Heart right ventricle (tissue), 16 donors: ENCODE measurements at regions not wholly inside any gene's neighbourhood (a gene's known extent, or its start where the extent isn't known, plus 50 kb on each side); places are given as distances from the start of the nearest gene placed in this dataset.

Experiments
- ATAC-seq, 8 donors: fragments of 200-7000 bp; cut with Tn5 transposase; one replicate each; pipeline ENCODE4 v1.9.1; 2020; ENCODE audit warnings: mild to moderate bottlenecking in 8 of 8, moderate library complexity in 8 of 8, moderate number of reproducible peaks in 1 of 8
- DNase-seq, 2 donors: peaks; one replicate each; pipeline ENCODE4 v3.0.0-alpha.2; 2020
- H3K27ac ChIP-seq, 10 donors: fragments of 200-600 bp; sonication (generic) in 2 of 10; one replicate each; pipeline versions ENCODE4 v1.5.0 to v1.8.0; 2020 to 2022; ENCODE audit warnings: mild to moderate bottlenecking in 3 of 10
- H3K27me3 ChIP-seq, 7 donors: fragments of 200-600 bp; one replicate each; pipeline ENCODE4 v1.8.0; 2021 to 2022; ENCODE audit warnings: mild to moderate bottlenecking in 2 of 7
- H3K36me3 ChIP-seq, 9 donors: fragments of 200-600 bp; sonication (generic) in 1 of 9; one replicate each; pipeline versions ENCODE4 v1.5.0 to v1.8.0; 2020 to 2022; ENCODE audit warnings: mild to moderate bottlenecking in 2 of 9
- H3K4me1 ChIP-seq, 9 donors: fragments of 200-600 bp; sonication (generic) in 1 of 9; one replicate each; pipeline versions ENCODE4 v1.5.0 to v1.8.0; 2020 to 2022; ENCODE audit warnings: mild to moderate bottlenecking in 4 of 9
- H3K4me3 ChIP-seq, 10 donors: fragments of 200-600 bp; sonication (generic) in 2 of 10; one replicate each; pipeline versions ENCODE4 v1.5.0 to v1.8.0; 2020 to 2022; ENCODE audit warnings: mild to moderate bottlenecking in 7 of 10, moderate library complexity in 2 of 10
- H3K9me3 ChIP-seq, 11 donors: fragments of 200-600 bp in 10 of 11; sonication (generic) in 2 of 11; one replicate each; pipeline versions ENCODE4 v1.5.0 to v1.8.0; 2013 to 2022; ENCODE audit warnings: mild to moderate bottlenecking in 2 of 11, control low read depth in 1 of 11, moderate library complexity in 1 of 11
- WGBS, 2 donors: extraction: QIAGEN DNeasy Blood & Tissue Kit; methylation state at CpG; one replicate each; pipeline ENCODE4 v1.1.7; 2013; ENCODE audit warnings: inconsistent platforms in 1 of 2; 5-methylcytosine and 5-hydroxymethylcytosine counted together
- intact Hi-C, 10 donors: fragments of 100-400 bp; cut with DNase I; formaldehyde crosslinking; loops; one replicate each; pipeline versions ENCODE4 v1.11.1 to v1.14.2; 2022
- TF ChIP-seq, protein P1 (sequence below), 9 donors: fragments of 200-600 bp; sonication (generic) in 2 of 9; IDR thresholded peaks; one replicate each; pipeline versions ENCODE4 v1.5.0 to v1.8.0; 2021 to 2022; ENCODE audit warnings: antibody characterized with exemption in 9 of 9, mild to moderate bottlenecking in 5 of 9, moderate library complexity in 1 of 9
- donor health status: Arrhythmogenic right ventricular cardiomyopathy.
- donor health status: ischemic (EF 13 %, LVEDD 7.1; RV severe dilation, severe dysfunction).
- donor health status: healthy with polysubstance abuse.
- donor health status: DM: no; HTN: yes; CAD: no.
- donor health status: DM: no; HTN: no; CAD: no.
- donor health status: ischemic (EF 25% LVEDD 6.9; RV normal size, moderate dysfunction).
- donor health status: ischemic (EF 25% LVEDD 5.7; RV mildly dilated, moderate dysfunction).
- donor health status: healthy.
- donor health status: DM: yes; HTN: yes; CAD: no.
- donor health status: Ischemic cardiomyopathy.
- donor health status: ischemic (EF 35%, LVEDD 5.7; RV mildly dilated, moderate dysfunction).
- donor health status: nonischemic (EF 11% LVEDD 7.7; RV severe dilation, severe dysfunction).
- donor health status: DM: yes; HTN: yes; CAD: no.
- donor health status: PGD.
- donor health status: ischemic (EF 29% LVEDD 5.4; RV normal size, mild dysfunction).
- donor health status: nonischemic (EF 23%, LVEDD 6.1; RV moderate dilation, normal function).

GRCh38 chr10:121041906-121042305 is 190.7 kb downstream of the WDR11 start:
- H3K27me3 ChIP-seq, result peaks cover 0 to 24% (median 12%) of the 10 kb centered on the region in 7 donors
- DNase-seq (no peak), ATAC-seq (no peak)
- 76 to 81% methylated on average over 3 of the region's 3 CpGs for whole genome bisulfite sequencing, 2 donors
- no peak overlapping the region for H3K4me3 ChIP-seq
- intact Hi-C loops, result no loop called here
- H3K4me1 ChIP-seq, result no peaks in the 10 kb centered on the region
- TF ChIP-seq, protein P1, sequence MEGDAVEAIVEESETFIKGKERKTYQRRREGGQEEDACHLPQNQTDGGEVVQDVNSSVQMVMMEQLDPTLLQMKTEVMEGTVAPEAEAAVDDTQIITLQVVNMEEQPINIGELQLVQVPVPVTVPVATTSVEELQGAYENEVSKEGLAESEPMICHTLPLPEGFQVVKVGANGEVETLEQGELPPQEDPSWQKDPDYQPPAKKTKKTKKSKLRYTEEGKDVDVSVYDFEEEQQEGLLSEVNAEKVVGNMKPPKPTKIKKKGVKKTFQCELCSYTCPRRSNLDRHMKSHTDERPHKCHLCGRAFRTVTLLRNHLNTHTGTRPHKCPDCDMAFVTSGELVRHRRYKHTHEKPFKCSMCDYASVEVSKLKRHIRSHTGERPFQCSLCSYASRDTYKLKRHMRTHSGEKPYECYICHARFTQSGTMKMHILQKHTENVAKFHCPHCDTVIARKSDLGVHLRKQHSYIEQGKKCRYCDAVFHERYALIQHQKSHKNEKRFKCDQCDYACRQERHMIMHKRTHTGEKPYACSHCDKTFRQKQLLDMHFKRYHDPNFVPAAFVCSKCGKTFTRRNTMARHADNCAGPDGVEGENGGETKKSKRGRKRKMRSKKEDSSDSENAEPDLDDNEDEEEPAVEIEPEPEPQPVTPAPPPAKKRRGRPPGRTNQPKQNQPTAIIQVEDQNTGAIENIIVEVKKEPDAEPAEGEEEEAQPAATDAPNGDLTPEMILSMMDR (IDR thresholded peaks at IDR 0.05), result no peak
- H3K9me3 ChIP-seq, result no peaks in the 10 kb centered on the region
- no peaks in the 10 kb centered on the region for H3K36me3 ChIP-seq
- no peak overlapping the region for H3K27ac ChIP-seq

DNA sequence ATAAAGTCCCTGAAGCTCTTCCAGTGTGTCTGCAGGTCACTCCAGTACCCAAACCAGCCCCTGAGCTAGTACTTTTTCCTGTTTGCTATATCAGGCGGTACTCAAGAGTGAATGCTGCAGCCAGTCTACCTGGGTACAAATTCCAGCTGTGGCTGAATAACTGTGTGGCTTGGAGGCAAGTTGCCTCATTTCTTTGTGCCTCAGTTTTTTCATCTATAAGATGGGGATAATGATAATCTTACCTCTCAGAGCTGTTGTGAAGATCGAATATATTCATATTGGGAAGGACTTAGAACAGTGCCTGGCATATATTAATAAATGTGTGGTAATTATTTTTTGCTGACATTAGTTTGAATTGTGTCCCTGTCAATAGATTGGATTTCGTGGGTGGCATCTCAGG is 191.2 kb downstream of the WDR11 start:
- Histone ChIP-seq H3K4me3 (no peak overlapping the region), H3K4me1 (no peaks in the 10 kb centered on the region), H3K36me3 (no peaks in the 10 kb centered on the region), H3K9me3 (no peaks in the 10 kb centered on the region), H3K27me3 (peaks cover 0 to 21% (median 12%) of the 10 kb centered on the region in 7 donors), H3K27ac (no peak overlapping the region)
- intact Hi-C loops, result no loop called here
- no peak for DNase-seq
- WGBS, 2 donors, result 84 to 90% methylated on average over 3 of the region's 3 CpGs
- no peak for ATAC-seq
- TF ChIP-seq, protein P1 (IDR thresholded peaks at IDR 0.05), result no peak

DNA sequence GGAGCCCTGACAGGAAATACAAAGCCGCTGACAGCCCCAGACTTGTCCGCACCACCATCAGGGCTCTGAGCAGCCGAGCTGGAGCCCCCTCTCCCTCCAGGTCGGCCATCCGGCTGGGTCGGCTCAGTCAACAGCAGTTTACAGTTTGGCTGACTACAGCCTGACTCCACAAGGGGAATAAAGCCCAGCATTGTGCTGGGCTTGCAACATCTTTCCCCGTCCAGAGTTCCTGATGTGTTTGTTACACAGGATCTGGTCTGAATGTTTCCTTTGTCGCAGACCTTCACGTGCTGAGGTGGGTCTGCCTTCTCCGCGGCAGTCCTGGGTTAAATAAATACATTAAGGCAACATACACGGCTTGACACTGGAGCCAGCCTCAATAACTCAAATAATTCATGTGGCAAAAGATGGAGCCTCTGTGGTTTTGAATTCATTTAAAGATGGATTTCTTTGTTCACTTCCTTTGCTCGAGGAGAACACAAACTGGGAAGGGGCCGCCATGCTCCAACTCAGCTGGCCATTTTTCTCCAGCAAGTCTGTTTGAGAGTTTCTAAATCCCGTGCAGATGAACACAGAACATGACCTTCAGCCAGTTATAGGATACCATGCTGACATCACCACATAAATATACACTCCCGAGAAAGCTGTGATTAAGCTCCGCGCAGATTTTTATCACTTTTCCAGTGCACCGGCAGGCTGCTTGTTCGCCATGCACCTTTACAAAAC is 192.1 kb downstream of the WDR11 start:
- TF ChIP-seq, protein P1 (IDR thresholded peaks at IDR 0.05), result no peak
- peaks cover 0 to 21% (median 10%) of the 10 kb centered on the region in 7 donors for H3K27me3 ChIP-seq
- H3K4me1 ChIP-seq, result no peaks in the 10 kb centered on the region
- intact Hi-C loops, result no loop called here
- DNase-seq, result no peak
- no peak overlapping the region for H3K4me3 ChIP-seq
- peak in 3 of 8 donors; percentile 49 to 68 (median 62) for ATAC-seq
- H3K27ac ChIP-seq, result no peak overlapping the region
- H3K36me3 ChIP-seq, result no peaks in the 10 kb centered on the region
- 59 to 65% methylated on average over 20 of the region's 20 CpGs for WGBS, 2 donors
- H3K9me3 ChIP-seq, result no peaks in the 10 kb centered on the region

DNA sequence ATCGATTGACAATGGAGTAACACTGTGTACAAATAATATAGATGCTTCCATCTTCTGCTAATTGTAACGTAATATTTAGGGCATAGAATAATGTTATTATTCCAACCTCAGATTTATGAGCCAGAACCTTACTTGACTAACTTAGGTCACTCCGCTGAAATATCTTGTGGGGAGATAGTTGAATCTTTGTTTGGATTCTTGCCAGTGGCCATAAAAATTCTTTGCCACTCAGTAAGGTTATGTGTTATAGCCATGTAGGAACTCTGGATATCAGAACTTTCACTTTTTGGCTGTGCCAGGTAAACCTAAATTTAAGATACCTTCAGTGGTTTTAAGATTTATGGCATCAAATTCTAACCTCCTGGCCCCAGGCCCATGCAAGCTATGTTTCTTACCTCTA is 197.6 kb downstream of the WDR11 start:
- H3K4me1 ChIP-seq, result no peaks in the 10 kb centered on the region
- no peak overlapping the region for H3K4me3 ChIP-seq
- no peak for ATAC-seq
- no peaks in the 10 kb centered on the region for H3K9me3 ChIP-seq
- no peak for DNase-seq
- peaks cover 0 to 12% (median 3%) of the 10 kb centered on the region in 7 donors for H3K27me3 ChIP-seq
- no peak overlapping the region for H3K27ac ChIP-seq
- WGBS, 2 donors, result 85 to 89% methylated on average over 3 of the region's 3 CpGs
- TF ChIP-seq, protein P1 (IDR thresholded peaks at IDR 0.05), result no peak
- H3K36me3 ChIP-seq, result no peaks in the 10 kb centered on the region
- intact Hi-C loops, result no loop called here
